NT2/D1 (cell line): ENCODE measurements at regions not wholly inside any gene's neighbourhood (a gene's known extent, or its start where the extent isn't known, plus 50 kb on each side); places are given as distances from the start of the nearest gene placed in this dataset.

Experiments
- SUZ12 ChIP-seq: IDR thresholded peaks from 2 replicates; pipeline ENCODE4 v1.6.1; 2011; ENCODE audit not compliant: insufficient read length, insufficient read depth; ENCODE audit errors: extremely low read depth
- ZNF274 ChIP-seq: IDR thresholded peaks from 2 replicates; pipeline ENCODE4 v1.6.1; 2011; ENCODE audit warnings: mild to moderate bottlenecking, low read depth, low read length

GRCh38 chr11:130732476-130732875 lies 183.8 kb downstream of the SNX19 start:
- no peak for TF ChIP-seq SUZ12
- no peak for TF ChIP-seq ZNF274
